ENCODE measurements at regions not wholly inside any gene's neighbourhood (a gene's known extent, or its start where the extent isn't known, plus 50 kb on each side); places are given as distances from the start of the nearest gene placed in this dataset.

DNA sequence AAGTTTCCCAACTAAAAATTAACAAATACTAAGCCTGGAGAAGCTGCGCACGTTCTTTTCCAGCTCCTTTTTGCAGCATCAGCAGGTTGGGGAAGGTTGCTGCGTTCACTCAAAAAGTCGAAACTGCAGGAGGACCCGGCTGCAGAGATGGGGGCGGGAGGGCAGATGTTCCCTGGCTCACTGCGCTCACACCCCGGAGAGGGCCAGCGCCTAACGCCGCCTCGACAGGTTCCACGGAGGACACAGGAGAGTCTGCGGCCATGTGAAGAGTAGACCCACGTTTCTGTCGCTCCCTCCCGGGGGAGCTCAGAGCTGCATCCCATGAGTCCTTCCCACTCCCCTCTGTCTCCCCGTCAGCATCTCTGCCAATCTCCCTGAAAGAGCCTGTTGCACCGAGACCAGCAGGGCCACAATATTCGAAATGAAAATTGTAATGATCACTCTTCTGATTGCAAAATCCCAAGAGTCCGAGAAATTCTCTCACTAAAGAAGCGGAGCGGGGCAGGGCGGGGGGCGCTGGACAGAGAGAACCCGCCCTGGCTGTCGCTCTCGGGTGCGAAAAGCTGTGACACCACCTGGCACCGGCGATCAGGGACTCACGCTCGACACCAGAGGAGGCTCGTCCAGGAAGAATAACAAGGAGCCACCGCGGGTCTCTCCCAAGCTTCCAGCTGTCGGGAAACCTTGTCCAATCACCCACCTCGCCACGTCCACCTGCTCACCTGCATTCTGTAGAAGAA lies 131.5 kb upstream of the PFKP start:
- TF ChIP-seq, protein P1, sequence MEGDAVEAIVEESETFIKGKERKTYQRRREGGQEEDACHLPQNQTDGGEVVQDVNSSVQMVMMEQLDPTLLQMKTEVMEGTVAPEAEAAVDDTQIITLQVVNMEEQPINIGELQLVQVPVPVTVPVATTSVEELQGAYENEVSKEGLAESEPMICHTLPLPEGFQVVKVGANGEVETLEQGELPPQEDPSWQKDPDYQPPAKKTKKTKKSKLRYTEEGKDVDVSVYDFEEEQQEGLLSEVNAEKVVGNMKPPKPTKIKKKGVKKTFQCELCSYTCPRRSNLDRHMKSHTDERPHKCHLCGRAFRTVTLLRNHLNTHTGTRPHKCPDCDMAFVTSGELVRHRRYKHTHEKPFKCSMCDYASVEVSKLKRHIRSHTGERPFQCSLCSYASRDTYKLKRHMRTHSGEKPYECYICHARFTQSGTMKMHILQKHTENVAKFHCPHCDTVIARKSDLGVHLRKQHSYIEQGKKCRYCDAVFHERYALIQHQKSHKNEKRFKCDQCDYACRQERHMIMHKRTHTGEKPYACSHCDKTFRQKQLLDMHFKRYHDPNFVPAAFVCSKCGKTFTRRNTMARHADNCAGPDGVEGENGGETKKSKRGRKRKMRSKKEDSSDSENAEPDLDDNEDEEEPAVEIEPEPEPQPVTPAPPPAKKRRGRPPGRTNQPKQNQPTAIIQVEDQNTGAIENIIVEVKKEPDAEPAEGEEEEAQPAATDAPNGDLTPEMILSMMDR (conservative IDR thresholded peaks at IDR 0.05; ENCODE audit: low read depth, low read length) = peak; percentile 2
- H3K4me3 ChIP-seq (ENCODE audit: low read depth, low read length) = peak overlapping the region; percentile 46
- no peak for DNase-seq (ENCODE audit: low read depth)

DNA sequence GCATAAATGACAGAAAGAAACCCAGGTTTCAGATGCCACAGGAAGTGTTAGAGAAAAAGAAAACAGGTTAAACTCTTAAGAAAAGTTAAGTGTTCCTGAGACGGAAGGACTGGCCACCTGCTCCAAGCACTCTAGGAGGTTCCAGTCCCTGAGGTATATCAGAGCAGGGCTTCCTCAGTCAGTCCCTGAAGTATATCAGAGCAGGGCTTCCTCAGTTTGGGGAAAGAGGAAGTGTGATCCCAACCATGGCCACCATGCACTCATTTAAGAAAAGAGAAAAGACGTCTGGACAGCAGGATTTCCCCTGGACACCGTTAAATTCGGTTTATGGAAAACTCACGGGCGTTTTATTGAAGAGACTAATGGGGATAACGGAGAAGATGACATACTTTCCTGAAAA lies 133.4 kb upstream of the PFKP start:
- H3K4me3 ChIP-seq (ENCODE audit: low read depth, low read length) = no peak overlapping the region
- DNase-seq (ENCODE audit: low read depth) = no peak
- TF ChIP-seq, protein P1 (conservative IDR thresholded peaks at IDR 0.05; ENCODE audit: low read depth, low read length) = no peak

DNA sequence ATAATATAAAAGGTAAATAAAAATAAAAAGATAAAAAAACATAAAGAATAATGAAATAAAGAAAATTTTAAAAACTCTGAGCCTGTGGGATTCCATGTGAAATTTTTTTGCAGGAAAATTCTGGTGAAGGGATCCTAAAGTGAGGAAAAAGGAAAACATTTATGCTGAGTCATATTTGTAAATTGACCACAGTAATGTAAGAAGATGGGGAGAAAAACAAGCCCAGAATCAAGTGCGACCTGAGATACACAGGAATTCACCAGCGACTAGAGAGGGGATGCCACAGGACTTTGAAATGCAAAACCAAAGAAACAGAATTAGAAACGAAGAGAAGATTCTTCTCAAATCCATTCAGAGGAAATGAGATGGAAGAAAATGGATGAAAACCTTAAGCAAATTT lies 133.8 kb upstream of the PFKP start:
- no peak overlapping the region for H3K4me3 ChIP-seq (ENCODE audit: low read depth, low read length)
- DNase-seq (ENCODE audit: low read depth) = no peak
- TF ChIP-seq, protein P1 (conservative IDR thresholded peaks at IDR 0.05; ENCODE audit: low read depth, low read length) = no peak

DNA sequence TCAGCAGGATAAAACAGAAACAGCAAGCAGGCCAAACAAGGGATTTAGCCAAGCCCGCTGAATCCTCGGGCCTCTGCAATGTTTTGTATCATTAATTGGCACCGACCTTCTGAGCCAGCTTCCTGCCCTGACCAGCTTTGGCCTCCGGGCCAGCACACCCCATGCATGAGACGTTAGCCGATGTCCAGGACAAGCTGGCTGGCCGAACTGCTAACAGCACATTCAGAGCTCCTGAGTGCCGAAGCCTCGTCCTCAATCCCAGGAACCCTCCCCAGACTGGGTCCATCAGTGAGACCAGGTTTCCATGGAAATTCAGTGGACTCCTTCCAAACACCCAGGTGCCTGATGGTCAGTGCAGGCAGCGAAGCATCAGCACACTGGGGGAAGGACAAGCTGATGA lies 134.3 kb upstream of the PFKP start:
- no peak overlapping the region for H3K4me3 ChIP-seq (ENCODE audit: low read depth, low read length)
- TF ChIP-seq, protein P1 (conservative IDR thresholded peaks at IDR 0.05; ENCODE audit: low read depth, low read length) = no peak
- DNase-seq (ENCODE audit: low read depth) = no peak

DNA sequence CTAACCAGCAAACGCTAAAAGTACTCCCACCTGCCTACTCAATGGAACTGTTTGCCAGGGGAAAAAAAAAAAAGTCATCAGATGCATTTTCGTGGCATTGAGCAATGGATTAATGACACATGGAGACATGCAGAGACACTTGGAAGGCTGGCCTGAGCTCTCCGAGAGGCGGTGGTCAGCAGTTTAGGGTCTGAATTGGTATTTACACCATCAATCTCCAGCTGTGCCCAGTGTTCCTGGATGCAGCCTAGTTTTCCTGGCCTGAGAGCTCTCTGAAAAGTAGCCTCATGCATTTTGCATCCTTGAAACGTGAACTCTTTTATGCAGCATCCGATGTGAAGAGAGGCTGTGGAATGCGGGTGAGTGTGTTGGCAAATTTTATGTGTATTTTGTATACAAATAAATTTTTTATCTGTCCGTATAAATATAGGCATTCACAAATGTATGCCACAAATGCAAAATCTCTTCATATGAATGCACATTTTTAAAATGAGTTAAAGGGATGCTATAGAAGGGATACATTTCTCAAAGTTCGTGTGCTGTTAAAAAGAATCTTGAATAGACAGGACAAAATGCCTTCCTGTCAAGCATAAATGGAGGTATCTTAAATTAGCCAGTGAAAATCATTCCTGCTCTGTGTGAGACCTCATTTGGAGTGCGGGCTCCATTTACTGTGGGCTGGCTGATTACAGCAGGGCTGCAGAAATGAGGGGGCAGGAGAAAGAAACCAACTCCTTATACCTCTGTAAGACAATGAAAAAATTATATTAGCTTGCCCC lies 137.7 kb upstream of the PFKP start:
- H3K4me3 ChIP-seq (ENCODE audit: low read depth, low read length) = no peak overlapping the region
- no peak for DNase-seq (ENCODE audit: low read depth)
- TF ChIP-seq, protein P1 (conservative IDR thresholded peaks at IDR 0.05; ENCODE audit: low read depth, low read length) = no peak

DNA sequence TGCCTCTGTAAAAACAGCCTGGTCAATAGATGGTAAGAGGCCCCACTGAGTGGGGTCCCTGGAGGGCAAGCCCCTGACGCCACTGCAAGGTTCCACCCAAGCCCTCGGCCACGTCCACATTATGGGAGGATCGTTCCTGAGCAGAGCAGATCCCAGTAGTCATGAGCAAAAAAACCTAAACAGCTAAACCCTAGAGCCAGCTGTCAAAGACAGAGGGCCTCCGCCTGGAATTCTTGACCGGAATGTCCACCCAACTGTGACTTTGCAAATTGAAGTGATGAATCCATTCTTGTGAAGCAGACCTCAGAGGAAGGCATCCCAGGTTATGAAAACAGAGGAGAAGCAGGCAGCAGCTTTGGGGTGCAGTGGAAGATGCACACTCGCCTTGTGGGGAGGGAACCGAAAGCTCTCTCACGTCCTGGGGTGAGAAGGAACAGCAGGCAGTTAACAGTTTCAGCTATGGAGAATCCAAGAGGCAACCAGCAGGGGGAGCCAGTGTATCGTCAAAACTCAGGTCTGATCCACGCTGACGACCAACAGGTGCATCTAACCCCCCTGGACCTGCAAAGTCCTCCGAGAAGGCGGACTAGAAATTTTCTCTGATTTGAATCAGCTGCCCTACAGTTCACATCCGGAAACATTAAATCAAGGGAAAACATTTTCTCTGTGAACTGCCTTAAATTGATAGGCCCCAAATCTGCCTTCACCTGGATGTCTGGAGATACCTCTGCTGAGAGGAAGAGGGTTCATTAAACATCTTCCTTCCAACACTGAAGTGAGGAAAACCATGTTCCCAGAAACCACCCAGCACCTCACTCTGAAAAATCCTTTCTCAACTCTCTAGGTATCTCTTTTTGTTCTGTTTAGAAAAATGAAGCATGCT lies 139.1 kb upstream of the PFKP start:
- TF ChIP-seq, protein P1 (conservative IDR thresholded peaks at IDR 0.05; ENCODE audit: low read depth, low read length) = peak; percentile 96
- peak overlapping the region; percentile 38 for H3K4me3 ChIP-seq (ENCODE audit: low read depth, low read length)
- DNase-seq (ENCODE audit: low read depth) = no peak
